OCI-LY1 (cell line): ENCODE measurements at regions not wholly inside any gene's neighbourhood (a gene's known extent, or its start where the extent isn't known, plus 50 kb on each side); places are given as distances from the start of the nearest gene placed in this dataset.

Experiments used
- EZH2 ChIP-seq: fragments of 200-600 bp; sonication (generic), shearing (Covaris generic); IDR thresholded peaks from 2 replicates; pipeline ENCODE4 v1.8.0; 2017; ENCODE audit warnings: borderline replicate concordance, mixed run types, mild to moderate bottlenecking, antibody characterized with exemption, low read length, moderate library complexity, mixed read lengths
- TF ChIP-seq, protein P1 (sequence below): fragments of 200-600 bp; sonication (generic), shearing (Covaris generic); IDR thresholded peaks from 2 replicates; pipeline ENCODE4 v1.5.1; 2017; ENCODE audit warnings: mild to moderate bottlenecking, antibody characterized with exemption, low read length, moderate library complexity, mixed read lengths

DNA sequence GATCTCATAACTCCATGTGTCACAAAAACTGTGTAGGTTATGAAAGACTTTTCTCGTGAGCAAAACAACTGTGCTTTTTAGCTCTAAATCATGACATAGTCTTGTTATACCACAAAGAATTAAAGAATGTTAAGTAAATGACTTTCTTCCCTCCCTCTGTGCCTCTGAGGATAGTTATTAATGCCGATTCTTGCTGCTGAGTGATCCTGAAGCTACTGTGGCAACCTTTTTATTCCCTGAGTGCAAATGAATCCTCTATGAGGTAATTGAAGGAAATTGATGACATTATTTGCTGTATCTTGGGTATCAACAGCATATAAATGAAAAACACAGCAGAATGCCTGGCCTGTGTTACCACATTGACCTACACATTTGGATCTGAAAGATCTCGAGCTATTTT is 142.2 kb upstream of the HDAC9 start:
- no peak for TF ChIP-seq EZH2
- TF ChIP-seq, protein P1, sequence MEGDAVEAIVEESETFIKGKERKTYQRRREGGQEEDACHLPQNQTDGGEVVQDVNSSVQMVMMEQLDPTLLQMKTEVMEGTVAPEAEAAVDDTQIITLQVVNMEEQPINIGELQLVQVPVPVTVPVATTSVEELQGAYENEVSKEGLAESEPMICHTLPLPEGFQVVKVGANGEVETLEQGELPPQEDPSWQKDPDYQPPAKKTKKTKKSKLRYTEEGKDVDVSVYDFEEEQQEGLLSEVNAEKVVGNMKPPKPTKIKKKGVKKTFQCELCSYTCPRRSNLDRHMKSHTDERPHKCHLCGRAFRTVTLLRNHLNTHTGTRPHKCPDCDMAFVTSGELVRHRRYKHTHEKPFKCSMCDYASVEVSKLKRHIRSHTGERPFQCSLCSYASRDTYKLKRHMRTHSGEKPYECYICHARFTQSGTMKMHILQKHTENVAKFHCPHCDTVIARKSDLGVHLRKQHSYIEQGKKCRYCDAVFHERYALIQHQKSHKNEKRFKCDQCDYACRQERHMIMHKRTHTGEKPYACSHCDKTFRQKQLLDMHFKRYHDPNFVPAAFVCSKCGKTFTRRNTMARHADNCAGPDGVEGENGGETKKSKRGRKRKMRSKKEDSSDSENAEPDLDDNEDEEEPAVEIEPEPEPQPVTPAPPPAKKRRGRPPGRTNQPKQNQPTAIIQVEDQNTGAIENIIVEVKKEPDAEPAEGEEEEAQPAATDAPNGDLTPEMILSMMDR, result no peak
